ENCODE measurements at regions not wholly inside any gene's neighbourhood (a gene's known extent, or its start where the extent isn't known, plus 50 kb on each side); places are given as distances from the start of the nearest gene placed in this dataset.
A peak's percentile ranks its signal among the peaks of the same experiment; 100 is the strongest.
"Not testable (repeated sequence)": the region's sequence is repeated elsewhere in the genome, so short reads cannot be mapped to it uniquely, and the experiment has no call there.

GRCh38 chr14:71400871-71401321 is 493.6 kb downstream of the PCNX1 start:
- DNase-seq = no peak

- not testable (repeated sequence) for DNase-seq
These were observed 495.2 kb downstream of the PCNX1 start for GRCh38 chr14:71402415-71402814.

GRCh38 chr14:71403656-71404055 is 496.4 kb downstream of the PCNX1 start:
- DNase-seq = peak; percentile 18 to 44

- DNase-seq = no peak
These were observed 498.4 kb downstream of the PCNX1 start for GRCh38 chr14:71405676-71406075.

GRCh38 chr14:71408362-71409030 is 501.2 kb downstream of the PCNX1 start:
- no peak for DNase-seq

- DNase-seq = no peak
These were observed 503.5 kb downstream of the PCNX1 start for GRCh38 chr14:71410578-71411284.

- no peak for DNase-seq
These were observed 504.0 kb downstream of the PCNX1 start for GRCh38 chr14:71411285-71411595.

- DNase-seq = no peak
These were observed 504.5 kb downstream of the PCNX1 start for GRCh38 chr14:71411738-71412137.

GRCh38 chr14:71414631-71415403 is 507.6 kb downstream of the PCNX1 start:
- DNase-seq = no peak

- no peak for DNase-seq
These were observed 508.1 kb downstream of the PCNX1 start for GRCh38 chr14:71415404-71415690.

- no peak for DNase-seq
These were observed 509.1 kb downstream of the PCNX1 start for GRCh38 chr14:71416392-71416791.

- no peak for DNase-seq
These were observed 511.4 kb downstream of the PCNX1 start for GRCh38 chr14:71418532-71419245.

- DNase-seq = no peak
These were observed 508.7 kb upstream of the RGS6 start for GRCh38 chr14:71423481-71423880.

GRCh38 chr14:71424941-71425340 is 507.3 kb upstream of the RGS6 start:
- DNase-seq = no peak

- no peak for DNase-seq
These were observed 506.2 kb upstream of the RGS6 start for GRCh38 chr14:71426001-71426400.

- no peak for DNase-seq
These were observed 502.3 kb upstream of the RGS6 start for GRCh38 chr14:71429902-71430301.

- no peak for DNase-seq
These were observed 501.9 kb upstream of the RGS6 start for GRCh38 chr14:71430321-71430677.

GRCh38 chr14:71430678-71431376 is 501.4 kb upstream of the RGS6 start:
- no peak for DNase-seq

- DNase-seq = no peak
These were observed 499.7 kb upstream of the RGS6 start for GRCh38 chr14:71432334-71433110.

GRCh38 chr14:71433303-71433702 is 498.9 kb upstream of the RGS6 start:
- DNase-seq = no peak

- DNase-seq = not testable (repeated sequence)
These were observed 496.6 kb upstream of the RGS6 start for GRCh38 chr14:71435641-71436040.

- DNase-seq = no peak
These were observed 494.4 kb upstream of the RGS6 start for GRCh38 chr14:71437870-71438269.
